Hematopoietic multipotent progenitor cell (in vitro differentiated cells): ENCODE measurements at regions not wholly inside any gene's neighbourhood (a gene's known extent, or its start where the extent isn't known, plus 50 kb on each side); places are given as distances from the start of the nearest gene placed in this dataset.
A peak's percentile ranks its signal among the peaks of the same experiment; 100 is the strongest.
"Not testable (repeated sequence)": the region's sequence is repeated elsewhere in the genome, so short reads cannot be mapped to it uniquely, and the experiment has no call there.

ENCODE experiments used
- DNase-seq, 3 donors: peaks; one replicate each; pipeline ENCODE4 v3.0.0-alpha.2; 2011 to 2015; ENCODE audit warnings: low read depth in 2 of 3, low spot score in 2 of 3

DNA sequence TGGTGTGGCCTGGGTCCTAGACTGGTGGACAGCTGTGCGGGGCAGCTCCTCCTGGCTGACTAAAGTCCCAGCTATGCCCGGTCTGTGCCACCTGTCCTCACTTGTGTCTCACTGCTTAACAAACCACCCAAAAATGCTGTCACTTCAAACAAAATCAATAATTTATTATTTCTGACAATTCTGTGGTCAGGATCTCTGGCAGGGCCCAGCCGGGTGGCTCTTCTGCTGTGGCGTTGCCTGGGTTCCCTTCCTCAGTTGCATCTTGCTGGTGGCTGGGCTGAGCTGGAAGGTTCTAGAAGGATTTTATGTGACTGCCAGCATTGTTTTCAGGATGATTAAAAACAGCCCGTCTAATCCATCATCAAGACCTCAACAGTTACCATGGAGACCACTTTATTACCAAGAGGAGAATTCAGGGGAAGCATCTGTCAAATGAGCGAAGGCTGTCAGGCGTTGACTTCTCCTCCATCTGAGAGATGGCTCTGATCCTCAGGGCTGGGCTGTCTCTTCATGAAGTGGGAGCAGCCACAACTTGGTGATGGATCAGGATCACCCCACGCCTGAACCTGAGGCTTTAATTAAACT is 280.6 kb upstream of the SFSWAP start:
- no peak for DNase-seq

GRCh38 chr12:131431126-131431655 is 279.7 kb upstream of the SFSWAP start:
- DNase-seq, result not testable (repeated sequence)

GRCh38 chr12:131432532-131433260 is 278.2 kb upstream of the SFSWAP start:
- no peak for DNase-seq

DNA sequence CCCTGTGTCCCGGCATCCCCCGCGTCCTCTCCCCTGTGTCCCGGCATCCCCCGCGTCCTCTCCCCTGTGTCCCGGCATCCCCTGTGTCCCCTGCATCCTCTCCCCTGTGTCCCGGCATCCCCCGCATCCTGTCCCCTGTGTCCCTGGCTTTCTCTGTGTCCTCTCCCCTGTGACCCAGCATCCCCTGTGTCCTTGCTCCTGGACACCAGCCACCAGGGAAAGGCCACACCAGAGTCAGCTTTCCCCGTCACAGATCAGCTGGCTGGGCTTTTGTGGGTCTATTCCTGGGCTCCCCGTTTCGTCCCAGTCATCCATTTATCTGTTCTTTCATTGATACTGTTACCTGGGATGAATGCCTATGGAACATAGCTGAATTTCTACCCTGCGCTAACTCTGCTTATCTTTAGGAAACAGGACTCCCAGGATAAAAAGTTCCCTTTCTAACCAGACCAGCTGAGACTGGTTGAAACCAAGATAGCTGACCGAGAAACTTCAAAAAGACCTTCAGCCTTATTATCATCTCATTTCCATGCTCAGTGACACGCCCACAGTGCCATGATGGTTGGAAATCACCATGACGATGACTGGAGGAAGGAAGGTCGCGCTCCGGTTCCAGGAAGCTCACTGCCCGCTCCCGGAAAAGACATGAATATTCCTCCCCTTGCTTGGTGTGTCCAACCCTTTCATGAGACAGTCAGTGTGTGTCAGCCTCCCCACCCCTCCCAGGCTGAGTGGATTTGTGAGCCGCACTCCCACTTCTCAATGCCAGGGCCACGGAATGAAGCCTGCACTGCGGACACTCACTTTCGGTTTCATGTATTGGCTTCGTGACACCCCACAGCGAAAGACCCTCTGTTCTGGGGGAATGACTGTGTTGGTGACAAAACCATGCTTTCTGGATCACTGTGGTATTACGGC is 276.4 kb upstream of the SFSWAP start:
- DNase-seq, result peak in 2 of 3 donors; percentile 32 to 41

- no peak for DNase-seq
Measured at GRCh38 chr12:131436922-131437705, 273.8 kb upstream of the SFSWAP start.

DNA sequence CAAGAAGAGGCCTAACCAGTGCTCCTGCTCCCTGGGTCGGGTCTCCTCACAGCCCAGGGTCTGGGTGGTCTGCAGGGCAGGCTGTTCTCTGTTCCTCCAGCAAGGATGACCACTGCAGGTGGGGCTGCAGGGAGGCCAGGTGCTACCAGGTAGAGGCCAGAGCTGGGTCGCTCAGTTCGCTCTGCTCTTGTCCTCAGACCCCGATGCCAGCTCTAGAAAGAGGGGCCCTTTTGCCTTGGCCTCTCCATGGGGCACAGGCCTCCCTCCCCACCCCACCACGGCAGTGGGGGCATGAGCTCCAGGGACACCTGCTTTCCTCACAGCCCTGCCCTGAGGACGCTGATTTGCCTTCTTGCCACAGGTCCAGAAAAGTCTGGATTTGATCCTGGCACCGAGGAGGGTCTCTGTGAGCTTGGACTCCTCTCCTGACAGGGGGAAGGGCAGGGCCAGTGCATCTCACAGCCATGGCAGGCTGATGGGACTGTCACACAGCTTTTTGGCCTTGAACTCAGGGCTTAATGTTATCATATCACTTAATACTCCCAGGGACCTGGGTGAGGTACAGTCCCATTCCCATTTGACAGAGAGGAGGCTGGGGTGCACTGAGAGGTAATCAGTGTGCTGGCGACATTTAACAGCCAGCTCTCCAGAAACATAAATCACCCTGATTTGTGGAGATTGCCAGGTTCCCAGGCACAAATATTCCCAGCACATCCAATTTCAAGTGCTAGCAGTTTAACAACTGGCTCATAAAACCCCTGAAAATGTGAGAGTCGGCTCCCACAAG is 273.0 kb upstream of the SFSWAP start:
- DNase-seq, result no peak

GRCh38 chr12:131438493-131438835 is 272.4 kb upstream of the SFSWAP start:
- not testable (repeated sequence) for DNase-seq

DNA sequence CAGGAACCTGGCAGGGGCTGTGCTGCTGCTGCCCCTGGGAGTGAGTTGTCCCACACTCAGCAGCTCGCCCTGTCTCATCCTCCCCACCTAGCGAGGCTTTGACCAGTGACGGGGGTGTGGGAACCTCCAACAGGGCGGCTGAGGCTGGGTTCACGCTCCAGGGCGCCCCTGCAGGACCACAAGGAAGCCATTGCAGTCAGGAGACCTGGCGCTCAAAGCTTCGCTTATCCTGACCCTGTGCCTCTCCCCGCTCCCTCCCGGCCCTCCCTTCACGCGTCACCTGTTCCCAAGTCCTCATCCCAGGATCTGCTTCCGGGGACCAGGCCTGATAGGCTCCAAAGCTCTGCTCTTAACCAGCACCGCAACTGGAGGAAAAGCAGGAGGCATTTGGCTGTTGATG is 272.0 kb upstream of the SFSWAP start:
- no peak for DNase-seq

GRCh38 chr12:131439752-131440151 is 271.1 kb upstream of the SFSWAP start:
- not testable (repeated sequence) for DNase-seq

GRCh38 chr12:131440209-131441059 is 270.5 kb upstream of the SFSWAP start:
- not testable (repeated sequence) for DNase-seq

DNA sequence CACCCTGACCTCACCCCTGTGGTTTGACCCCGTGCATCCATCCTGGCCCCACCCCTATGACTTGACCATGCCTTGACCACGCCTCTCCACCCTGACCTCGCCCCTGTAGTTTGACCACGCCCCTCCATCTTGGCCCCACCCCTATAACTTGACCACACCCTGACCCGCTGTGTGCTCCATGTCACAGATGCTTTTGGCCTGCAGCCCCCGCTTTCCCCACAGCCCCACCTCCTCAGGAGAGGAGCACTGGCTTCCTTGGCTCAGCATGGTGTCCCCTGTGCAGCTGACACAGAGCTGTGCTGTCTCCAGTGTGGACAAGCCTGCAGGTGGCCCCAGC is 269.9 kb upstream of the SFSWAP start:
- no peak for DNase-seq

DNA sequence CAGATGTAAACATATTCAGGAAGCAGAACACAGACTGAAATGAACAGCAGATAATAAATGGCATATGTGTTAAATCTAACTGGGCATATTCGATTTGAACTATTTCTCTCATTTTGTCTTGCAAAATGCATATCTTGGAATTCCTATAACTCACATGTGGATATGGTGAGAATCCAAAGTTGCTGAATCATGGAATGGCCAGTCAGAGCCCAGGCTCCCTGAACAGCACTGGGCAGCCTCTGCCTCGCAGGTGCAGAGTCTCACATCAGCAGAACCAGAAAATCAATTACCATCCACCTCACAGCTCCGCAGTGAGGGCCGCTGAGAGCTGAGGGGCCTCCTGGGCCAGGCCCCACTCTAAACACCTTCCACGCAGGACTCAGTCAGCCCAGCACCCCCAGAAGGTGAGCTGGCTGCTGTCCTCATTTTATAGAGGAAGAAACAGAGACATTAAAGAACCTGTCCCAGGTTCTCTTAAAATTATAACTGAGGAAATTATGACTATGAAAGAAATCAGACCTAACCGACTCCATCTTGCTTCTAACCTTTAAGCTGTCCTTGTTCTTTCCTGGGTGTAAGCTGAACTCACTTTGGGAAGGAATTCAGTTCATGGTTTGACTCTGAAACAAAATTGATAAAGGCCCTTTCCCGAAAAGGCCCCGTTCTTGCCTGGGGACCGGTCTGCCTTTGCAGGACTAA is 269.1 kb upstream of the SFSWAP start:
- DNase-seq, result no peak

DNA sequence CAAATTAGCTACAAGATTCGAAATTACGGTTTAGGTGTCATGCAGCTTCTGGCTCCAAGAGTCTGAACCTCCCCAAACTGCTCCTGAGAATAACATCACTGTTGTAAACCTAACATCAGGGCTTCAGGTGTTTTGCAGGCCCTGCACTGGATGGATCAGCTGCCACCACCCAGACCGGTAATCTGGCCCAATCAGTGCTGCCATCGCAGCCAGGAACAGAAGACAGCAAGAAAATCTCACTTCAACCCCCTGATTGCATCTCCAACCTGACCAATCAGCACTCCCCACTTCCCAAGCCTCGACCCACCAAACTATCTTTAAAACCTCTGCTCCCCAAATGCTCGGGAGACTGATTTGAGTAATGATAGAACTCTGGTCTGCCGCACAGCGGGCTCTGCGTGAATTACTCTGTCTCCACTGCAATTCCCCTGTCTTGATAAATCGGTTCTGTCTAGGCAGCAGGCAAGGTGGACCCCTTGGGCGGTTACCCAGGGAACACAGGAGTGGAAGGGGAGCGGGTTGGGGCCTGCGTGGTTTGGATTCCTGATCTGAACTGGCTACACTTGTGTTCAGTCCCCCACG is 268.5 kb upstream of the SFSWAP start:
- no peak for DNase-seq

DNA sequence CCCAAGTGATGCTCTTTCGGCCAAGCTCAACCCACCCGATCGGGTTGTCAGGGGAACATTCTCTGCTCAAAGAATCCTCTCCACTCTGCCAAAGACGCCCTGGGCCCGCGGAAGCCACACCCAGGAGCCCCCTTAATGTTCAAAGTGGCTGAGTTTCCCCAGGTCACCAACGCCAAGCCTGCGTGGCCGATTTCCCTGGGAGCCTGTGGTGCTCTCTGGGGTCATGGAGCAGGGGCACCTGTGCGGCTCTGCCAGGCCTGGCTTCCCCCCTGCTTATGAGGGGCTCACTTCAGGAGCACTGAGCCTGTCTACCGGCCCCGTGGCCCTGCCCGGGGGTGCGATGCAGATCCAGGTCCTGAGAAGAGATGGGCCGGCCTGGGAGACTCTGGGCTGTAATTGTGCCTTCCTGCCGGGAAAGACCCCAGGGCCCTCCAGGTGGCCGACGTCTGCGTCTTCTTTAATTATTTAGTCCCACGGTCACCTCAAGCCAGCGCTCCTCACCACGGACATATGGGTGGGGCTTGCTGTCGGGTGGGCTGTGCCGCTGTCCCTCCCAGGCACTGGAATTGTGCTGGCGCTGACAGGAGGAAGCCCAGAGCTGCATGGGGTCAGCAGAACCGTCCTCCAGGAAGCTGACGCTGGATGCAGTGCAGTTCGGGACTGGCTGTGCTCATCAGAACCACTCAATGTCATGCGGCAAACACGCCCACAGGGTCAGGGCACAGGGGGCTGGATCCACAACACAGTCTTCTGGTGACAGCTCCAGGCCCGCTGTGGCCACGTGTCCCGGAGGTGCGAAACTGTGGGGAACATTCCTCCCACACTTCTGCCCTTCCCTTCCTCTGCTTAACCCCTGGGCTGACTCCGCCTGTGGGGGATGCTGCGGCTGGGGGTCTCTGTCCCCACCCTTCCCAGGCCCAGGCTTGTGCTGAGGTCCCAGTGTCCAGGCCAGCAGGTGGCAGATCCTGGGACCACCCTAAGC is 267.6 kb upstream of the SFSWAP start:
- no peak for DNase-seq

GRCh38 chr12:131444220-131445164 is 266.4 kb upstream of the SFSWAP start:
- DNase-seq, result no peak
